Stomach (tissue), 8 donors: ENCODE measurements at regions not wholly inside any gene's neighbourhood (a gene's known extent, or its start where the extent isn't known, plus 50 kb on each side); places are given as distances from the start of the nearest gene placed in this dataset.
A peak's percentile ranks its signal among the peaks of the same experiment; 100 is the strongest.

Experiments
- DNase-seq, 2 donors: peaks; one replicate each; pipeline versions ENCODE4 v3.0.0 to v3.0.0-alpha.2; 2013 to 2019
- H3K27ac ChIP-seq, 5 donors: fragments of 200-600 bp in 4 of 5; sonication (generic) in 4 of 5; one replicate each; pipeline ENCODE4 v1.5.1; 2013 to 2019; ENCODE audit warnings: mild to moderate bottlenecking in 1 of 5, moderate library complexity in 1 of 5
- H3K27me3 ChIP-seq, 3 donors: fragments of 200-600 bp; sonication (generic); one replicate each; pipeline ENCODE4 v1.5.1; 2017 to 2019; ENCODE audit warnings: mixed run types in 1 of 3
- H3K36me3 ChIP-seq, 4 donors: fragments of 200-600 bp; sonication (generic); 1 replicate in 3 of 4; 2 replicates in 1 of 4; pipeline ENCODE4 v1.5.1; 2016 to 2019
- H3K4me1 ChIP-seq, 4 donors: fragments of 200-600 bp; sonication (generic); one replicate each; pipeline ENCODE4 v1.5.1; 2016 to 2019
- H3K4me3 ChIP-seq, 4 donors: fragments of 200-600 bp; sonication (generic) in 3 of 4; one replicate each; pipeline ENCODE4 v1.5.1; 2016 to 2019; ENCODE audit warnings: mild to moderate bottlenecking in 1 of 4
- H3K9me3 ChIP-seq, 4 donors: fragments of 200-600 bp; sonication (generic); one replicate each; pipeline ENCODE4 v1.5.1; 2016 to 2019
- EP300 ChIP-seq: sonication (generic); formaldehyde crosslinking; IDR thresholded peaks from one replicate; pipeline ENCODE4 v1.6.1; 2017; ENCODE audit warnings: antibody characterized with exemption
- POLR2A ChIP-seq, 4 donors: fragments of 450-650 bp; IDR thresholded peaks; one replicate each; pipeline ENCODE4 v1.6.1; 2016; ENCODE audit warnings: antibody characterized with exemption in 4 of 4, control low read depth in 2 of 4, mild to moderate bottlenecking in 1 of 4, moderate library complexity in 1 of 4
- POLR2AphosphoS5 ChIP-seq, 3 donors: sonication (generic); formaldehyde crosslinking; IDR thresholded peaks; one replicate each; pipeline ENCODE4 v1.6.1; 2016; ENCODE audit warnings: antibody characterized with exemption in 3 of 3
- WGBS, 5 donors: extraction: QIAGEN DNeasy Blood & Tissue Kit in 3 of 5; methylation state at CpG; one replicate each; pipeline versions ENCODE4 v1.1.5 to v1.1.7; 2013 to 2018; 5-methylcytosine and 5-hydroxymethylcytosine counted together
- intact Hi-C: fragments of 100-400 bp; cut with DNase I; formaldehyde crosslinking; loops from one replicate; pipeline ENCODE4 v1.15.1; 2023; ENCODE audit warnings: low total_unique reads
- TF ChIP-seq, protein P1 (sequence below), 7 experiments: fragments of 450-650 bp in 4 of 7; fragments of 200-600 bp in 3 of 7; sonication (generic) in 3 of 7; IDR thresholded peaks; one replicate each; pipeline ENCODE4 v1.5.1; 2016 to 2019; ENCODE audit warnings: antibody characterized with exemption in 7 of 7, control low read depth in 2 of 7, mild to moderate bottlenecking in 1 of 7
- donor health status: healthy with polysubstance abuse.
- donor health status: Bipolar disorder and iron deficiency.
- donor health status: healthy.

DNA sequence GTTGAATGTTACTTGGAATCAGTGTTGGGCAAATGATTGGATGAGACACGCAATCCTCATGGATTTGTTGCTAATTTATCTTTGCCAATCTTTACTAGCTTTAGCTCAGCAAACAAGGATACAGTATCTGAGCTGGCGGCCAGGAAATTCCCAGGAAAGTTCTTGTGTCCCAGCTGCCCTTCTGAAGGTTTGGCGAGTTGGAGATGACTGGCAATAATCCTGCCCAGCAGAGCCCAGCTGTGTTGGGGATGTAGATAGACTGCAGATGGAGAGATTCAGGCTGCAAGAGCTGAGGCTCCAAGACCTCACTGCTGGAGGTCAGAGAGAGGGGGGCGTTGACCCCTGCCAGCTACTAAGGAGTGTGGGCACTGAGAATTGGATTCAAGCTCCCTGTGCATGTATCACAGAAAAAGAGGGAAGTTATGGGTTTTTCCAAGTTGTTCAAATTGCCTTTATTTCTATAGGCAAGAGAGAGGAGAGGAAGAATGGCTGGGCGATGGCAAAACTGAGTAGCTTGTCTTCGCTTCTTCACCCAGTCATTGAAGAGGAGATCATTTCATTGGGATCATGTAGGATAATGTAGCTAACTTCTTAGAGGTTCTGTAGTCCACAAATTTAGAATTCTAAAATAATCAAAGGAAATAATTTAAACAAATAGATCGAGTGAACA, 506.8 kb upstream of the LRATD1 start:
- 50 to 72% (median 63%) methylated on average over 7 of the region's 7 CpGs for WGBS, 5 donors
- Histone ChIP-seq H3K27me3 (no peaks in the 10 kb centered on the region), H3K4me3 (no peak overlapping the region)

DNA sequence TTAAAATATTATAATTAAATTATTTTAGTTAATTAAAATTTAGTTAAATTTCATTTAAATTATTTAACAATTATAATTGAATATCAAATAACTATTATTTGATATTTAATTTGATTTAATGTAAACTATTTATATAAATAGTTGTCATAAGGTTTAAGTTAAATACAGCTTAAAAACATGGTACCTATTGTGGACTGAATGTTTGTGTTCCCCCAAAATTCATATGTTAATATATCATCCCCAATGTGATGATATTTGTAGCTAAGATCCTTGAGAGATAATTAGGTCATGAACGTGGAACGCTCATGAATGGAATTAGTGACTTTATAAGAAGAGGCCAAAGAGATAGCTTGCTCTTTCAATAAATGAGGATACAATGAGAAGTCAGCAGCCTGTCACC, 505.7 kb upstream of the LRATD1 start:
- no peaks in the 10 kb centered on the region for H3K27me3 ChIP-seq
- TF ChIP-seq POLR2AphosphoS5 (IDR thresholded peaks at IDR 0.05) (no peak), EP300 (no peak), POLR2A (IDR thresholded peaks at IDR 0.05) (no peak)
- TF ChIP-seq, protein P1, sequence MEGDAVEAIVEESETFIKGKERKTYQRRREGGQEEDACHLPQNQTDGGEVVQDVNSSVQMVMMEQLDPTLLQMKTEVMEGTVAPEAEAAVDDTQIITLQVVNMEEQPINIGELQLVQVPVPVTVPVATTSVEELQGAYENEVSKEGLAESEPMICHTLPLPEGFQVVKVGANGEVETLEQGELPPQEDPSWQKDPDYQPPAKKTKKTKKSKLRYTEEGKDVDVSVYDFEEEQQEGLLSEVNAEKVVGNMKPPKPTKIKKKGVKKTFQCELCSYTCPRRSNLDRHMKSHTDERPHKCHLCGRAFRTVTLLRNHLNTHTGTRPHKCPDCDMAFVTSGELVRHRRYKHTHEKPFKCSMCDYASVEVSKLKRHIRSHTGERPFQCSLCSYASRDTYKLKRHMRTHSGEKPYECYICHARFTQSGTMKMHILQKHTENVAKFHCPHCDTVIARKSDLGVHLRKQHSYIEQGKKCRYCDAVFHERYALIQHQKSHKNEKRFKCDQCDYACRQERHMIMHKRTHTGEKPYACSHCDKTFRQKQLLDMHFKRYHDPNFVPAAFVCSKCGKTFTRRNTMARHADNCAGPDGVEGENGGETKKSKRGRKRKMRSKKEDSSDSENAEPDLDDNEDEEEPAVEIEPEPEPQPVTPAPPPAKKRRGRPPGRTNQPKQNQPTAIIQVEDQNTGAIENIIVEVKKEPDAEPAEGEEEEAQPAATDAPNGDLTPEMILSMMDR (IDR thresholded peaks at IDR 0.05): no peak
- intact Hi-C loops: no loop called here
- no peak for DNase-seq
- no peaks in the 10 kb centered on the region for H3K36me3 ChIP-seq
- no peak overlapping the region for H3K4me3 ChIP-seq
- H3K27ac ChIP-seq: no peak overlapping the region
- WGBS, 5 donors: 92 to 97% (median 93%) methylated on average over 2 of the region's 2 CpGs
- peaks cover 0 to 6% (median 2%) of the 10 kb centered on the region in 4 donors for H3K9me3 ChIP-seq
- peaks cover 0 to 9% (median 3%) of the 10 kb centered on the region in 4 donors for H3K4me1 ChIP-seq

More for the DNA sequence above, 506.8 kb upstream of the LRATD1 start:
- H3K36me3 ChIP-seq: no peaks in the 10 kb centered on the region
- TF ChIP-seq POLR2A (IDR thresholded peaks at IDR 0.05): no peak
- TF ChIP-seq EP300: no peak
- TF ChIP-seq, protein P1 (IDR thresholded peaks at IDR 0.05): no peak
- TF ChIP-seq POLR2AphosphoS5 (IDR thresholded peaks at IDR 0.05): no peak
- DNase-seq: peak in 1 of 2 donors; percentile 27
- peak overlapping the region in 1 of 5 donors; percentile 7 for H3K27ac ChIP-seq
- peaks cover 0 to 6% (median 2%) of the 10 kb centered on the region in 4 donors for H3K9me3 ChIP-seq
- intact Hi-C loops: no loop called here
- H3K4me1 ChIP-seq: peaks cover 0 to 9% (median 3%) of the 10 kb centered on the region in 4 donors

DNA sequence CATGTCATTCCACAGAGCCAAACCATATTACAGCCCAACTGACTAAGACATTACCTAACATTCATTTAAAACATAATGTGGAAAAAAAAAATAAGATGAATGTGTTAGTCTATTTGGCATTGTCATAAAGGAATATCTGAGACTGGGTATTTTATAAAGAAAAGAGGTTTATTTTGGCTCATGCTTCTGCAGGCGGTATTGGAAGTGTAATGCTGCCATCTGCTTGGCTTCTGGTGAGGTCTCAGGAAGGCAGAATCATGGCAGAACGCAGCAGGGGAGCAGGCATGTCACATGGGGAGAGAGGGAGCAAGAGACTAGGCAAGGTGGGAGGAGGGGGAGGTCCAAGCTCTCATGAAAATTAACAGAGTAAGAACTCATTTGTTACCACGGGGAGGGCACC, 504.8 kb upstream of the LRATD1 start:
- Histone ChIP-seq H3K27ac (no peak overlapping the region), H3K27me3 (no peaks in the 10 kb centered on the region), H3K4me3 (no peak overlapping the region), H3K4me1 (peaks cover 0 to 9% (median 3%) of the 10 kb centered on the region in 4 donors), H3K36me3 (no peaks in the 10 kb centered on the region), H3K9me3 (peaks cover 0 to 6% (median 2%) of the 10 kb centered on the region in 4 donors)
- WGBS, 5 donors: 73 to 88% (median 86%) methylated on average over 3 of the region's 3 CpGs
- TF ChIP-seq POLR2A (IDR thresholded peaks at IDR 0.05) (no peak), EP300 (no peak), POLR2AphosphoS5 (IDR thresholded peaks at IDR 0.05) (no peak)
- TF ChIP-seq, protein P1 (IDR thresholded peaks at IDR 0.05): no peak
- intact Hi-C loops: no loop called here
- DNase-seq: no peak

DNA sequence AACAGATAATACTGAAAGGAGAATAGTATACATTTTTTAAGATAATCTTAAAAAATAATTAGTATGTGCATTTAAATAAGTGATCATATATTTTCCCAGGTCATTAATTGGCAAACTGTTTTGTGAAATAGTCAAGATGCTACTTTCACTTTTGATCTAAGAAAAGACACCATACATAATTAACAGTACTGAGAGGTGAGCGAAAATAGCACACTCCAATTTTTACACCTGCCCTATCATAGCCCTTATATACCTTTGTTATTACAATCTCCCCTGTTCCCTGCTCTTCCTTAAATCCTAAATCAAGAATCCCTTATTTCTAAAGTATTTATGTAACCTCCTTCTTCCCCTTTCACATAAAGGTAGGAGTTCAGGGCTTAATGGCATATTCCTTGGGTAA, 500.1 kb upstream of the LRATD1 start:
- no peak for TF ChIP-seq POLR2AphosphoS5 (IDR thresholded peaks at IDR 0.05)
- TF ChIP-seq POLR2A (IDR thresholded peaks at IDR 0.05): no peak
- no peak for TF ChIP-seq EP300
- TF ChIP-seq, protein P1 (IDR thresholded peaks at IDR 0.05): no peak
- H3K9me3 ChIP-seq: peaks cover 0 to 6% (median 2%) of the 10 kb centered on the region in 4 donors
- no peaks in the 10 kb centered on the region for H3K27me3 ChIP-seq
- no peaks in the 10 kb centered on the region for H3K4me1 ChIP-seq
- no peak overlapping the region for H3K27ac ChIP-seq
- DNase-seq: no peak
- 87 to 96% (median 93%) methylated on average over 1 of the region's 1 CpG for WGBS, 5 donors
- intact Hi-C loops: no loop called here
- H3K36me3 ChIP-seq: no peaks in the 10 kb centered on the region
- H3K4me3 ChIP-seq: no peak overlapping the region
